ENCODE measurements at regions not wholly inside any gene's neighbourhood (a gene's known extent, or its start where the extent isn't known, plus 50 kb on each side); places are given as distances from the start of the nearest gene placed in this dataset.

- Histone ChIP-seq H3K27me3 (no peaks in the 10 kb centered on the region), H3K36me3 (no peaks in the 10 kb centered on the region), H3K4me1 (peaks cover 0 to 9% (median 2%) of the 10 kb centered on the region in 4 donors), H3K9me3 (no peaks in the 10 kb centered on the region), H3K4me3 (no peak overlapping the region), H3K27ac (no peak overlapping the region)
- intact Hi-C loops (cut with DNase I; ENCODE audit: low total_unique reads) (loop anchor here (10.0 kb wide), 1 partner anchor 165 kb away; the partner anchor contains the start of gene TLE1), in situ Hi-C loops (cut with MboI; ENCODE audit: low pct_ligation_motif_present in 1 of 4, low pct_unique_long_range_greater_than_20kb in 1 of 4, low sequenced_read_pairs in 3 of 4) (loop anchor here in 1 of 4 donors (10.0 kb wide), 1 partner anchor 155 kb away; no protein-coding TSS in a partner anchor)
- TF ChIP-seq POLR2AphosphoS5 (IDR thresholded peaks at IDR 0.05), result no peak
- TF ChIP-seq POLR2A (IDR thresholded peaks at IDR 0.05), result no peak
- TF ChIP-seq CTCF (IDR thresholded peaks at IDR 0.05), result no peak
- no peak for TF ChIP-seq EP300 (IDR thresholded peaks at IDR 0.05; ENCODE audit: low read depth)
- 87 to 89% methylated on average over 2 of the region's 2 CpGs for WGBS, 2 donors (ENCODE audit: low coverage in 1 of 2)
- no peak for DNase-seq
Measured at GRCh38 chr9:81519816-81520495, 169.4 kb downstream of the TLE1 start.

GRCh38 chr9:81517954-81518353 lies 171.4 kb downstream of the TLE1 start:
- intact Hi-C loops (cut with DNase I; ENCODE audit: low total_unique reads) (no loop called here), in situ Hi-C loops (cut with MboI; ENCODE audit: low pct_ligation_motif_present in 1 of 4, low pct_unique_long_range_greater_than_20kb in 1 of 4, low sequenced_read_pairs in 3 of 4) (no loop called here)
- peaks cover 0 to 9% (median 2%) of the 10 kb centered on the region in 4 donors for H3K4me1 ChIP-seq
- no peak overlapping the region for H3K27ac ChIP-seq
- WGBS, 2 donors (ENCODE audit: low coverage in 1 of 2), result 65 to 67% methylated on average over 2 of the region's 2 CpGs
- TF ChIP-seq CTCF (IDR thresholded peaks at IDR 0.05) (no peak), POLR2A (IDR thresholded peaks at IDR 0.05) (no peak), EP300 (IDR thresholded peaks at IDR 0.05; ENCODE audit: low read depth) (no peak), POLR2AphosphoS5 (IDR thresholded peaks at IDR 0.05) (no peak)
- no peak overlapping the region for H3K4me3 ChIP-seq
- H3K36me3 ChIP-seq, result no peaks in the 10 kb centered on the region
- H3K9me3 ChIP-seq, result no peaks in the 10 kb centered on the region
- no peaks in the 10 kb centered on the region for H3K27me3 ChIP-seq
- DNase-seq, result no peak

- no peak for DNase-seq
- Histone ChIP-seq H3K27ac (no peak overlapping the region), H3K36me3 (no peaks in the 10 kb centered on the region), H3K4me3 (no peak overlapping the region), H3K9me3 (no peaks in the 10 kb centered on the region), H3K4me1 (no peaks in the 10 kb centered on the region), H3K27me3 (no peaks in the 10 kb centered on the region)
- in situ Hi-C loops (cut with MboI; ENCODE audit: low pct_ligation_motif_present in 1 of 4, low pct_unique_long_range_greater_than_20kb in 1 of 4, low sequenced_read_pairs in 3 of 4) (no loop called here), intact Hi-C loops (cut with DNase I; ENCODE audit: low total_unique reads) (no loop called here)
- WGBS, 2 donors (ENCODE audit: low coverage in 1 of 2), result 47 to 49% methylated on average over 2 of the region's 2 CpGs
- TF ChIP-seq CTCF (IDR thresholded peaks at IDR 0.05) (no peak), POLR2AphosphoS5 (IDR thresholded peaks at IDR 0.05) (no peak), EP300 (IDR thresholded peaks at IDR 0.05; ENCODE audit: low read depth) (no peak), POLR2A (IDR thresholded peaks at IDR 0.05) (no peak)
Measured at GRCh38 chr9:81513059-81513458, 176.3 kb downstream of the TLE1 start.

- WGBS, 2 donors (ENCODE audit: low coverage in 1 of 2), result 63 to 76% methylated on average over 1 of the region's 1 CpG
- in situ Hi-C loops (cut with MboI; ENCODE audit: low pct_ligation_motif_present in 1 of 4, low pct_unique_long_range_greater_than_20kb in 1 of 4, low sequenced_read_pairs in 3 of 4), result no loop called here
- H3K9me3 ChIP-seq, result no peaks in the 10 kb centered on the region
- H3K27me3 ChIP-seq, result no peaks in the 10 kb centered on the region
- no peak for TF ChIP-seq POLR2AphosphoS5 (IDR thresholded peaks at IDR 0.05)
- TF ChIP-seq CTCF (IDR thresholded peaks at IDR 0.05), result no peak
- TF ChIP-seq EP300 (IDR thresholded peaks at IDR 0.05; ENCODE audit: low read depth), result no peak
- no peak for TF ChIP-seq POLR2A (IDR thresholded peaks at IDR 0.05)
- intact Hi-C loops (cut with DNase I; ENCODE audit: low total_unique reads), result no loop called here
- H3K27ac ChIP-seq, result no peak overlapping the region
- no peaks in the 10 kb centered on the region for H3K36me3 ChIP-seq
- no peak overlapping the region for H3K4me3 ChIP-seq
- no peaks in the 10 kb centered on the region for H3K4me1 ChIP-seq
- no peak for DNase-seq
Measured at GRCh38 chr9:81512641-81513040, 176.7 kb downstream of the TLE1 start.

All from transverse colon (tissue), 4 donors.